CD4-positive, alpha-beta T cell treated with Interleukin-4 for 4 hours (primary cell): ENCODE measurements at regions not wholly inside any gene's neighbourhood (a gene's known extent, or its start where the extent isn't known, plus 50 kb on each side); places are given as distances from the start of the nearest gene placed in this dataset.
A peak's percentile ranks its signal among the peaks of the same experiment; 100 is the strongest.

ENCODE experiments used
- DNase-seq: peaks from one replicate; pipeline ENCODE4 v3.0.0-alpha.2; 2020

DNA sequence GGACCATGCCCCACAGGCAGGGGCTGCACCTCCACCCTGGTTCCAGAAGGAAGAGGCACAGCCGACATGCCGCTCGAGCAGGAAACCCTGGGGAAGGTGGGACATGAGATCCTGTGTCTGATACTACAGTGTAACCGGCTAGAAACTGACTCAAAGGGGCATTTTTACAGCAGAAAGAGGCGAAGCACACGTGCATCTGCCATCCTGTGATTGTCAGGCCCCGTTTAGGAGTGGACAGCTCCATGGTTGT is 62.7 kb downstream of the SIK1 start:
- no peak for DNase-seq

- no peak for DNase-seq
Measured at GRCh38 chr21:43363506-43364260, 63.2 kb downstream of the SIK1 start.

DNA sequence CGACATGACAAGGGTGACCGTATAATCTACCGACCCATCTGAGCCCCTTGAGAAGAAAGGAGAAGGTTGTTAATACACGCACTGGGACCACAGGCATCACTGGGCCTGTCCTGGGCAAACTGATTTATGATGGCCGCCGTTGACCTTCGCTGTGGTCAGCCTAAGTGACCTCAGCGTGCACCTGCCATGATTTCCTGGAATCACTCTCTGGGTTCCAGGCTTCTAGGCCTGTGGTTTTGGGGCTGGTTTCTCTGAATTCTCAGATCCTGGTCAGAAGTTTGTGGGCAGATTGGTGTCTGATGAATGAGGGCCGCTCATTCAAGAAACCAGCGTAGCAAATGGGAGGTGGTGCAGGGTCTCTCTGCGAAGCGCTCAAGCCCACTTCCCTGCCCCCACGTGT is 64.0 kb downstream of the SIK1 start:
- DNase-seq = no peak

DNA sequence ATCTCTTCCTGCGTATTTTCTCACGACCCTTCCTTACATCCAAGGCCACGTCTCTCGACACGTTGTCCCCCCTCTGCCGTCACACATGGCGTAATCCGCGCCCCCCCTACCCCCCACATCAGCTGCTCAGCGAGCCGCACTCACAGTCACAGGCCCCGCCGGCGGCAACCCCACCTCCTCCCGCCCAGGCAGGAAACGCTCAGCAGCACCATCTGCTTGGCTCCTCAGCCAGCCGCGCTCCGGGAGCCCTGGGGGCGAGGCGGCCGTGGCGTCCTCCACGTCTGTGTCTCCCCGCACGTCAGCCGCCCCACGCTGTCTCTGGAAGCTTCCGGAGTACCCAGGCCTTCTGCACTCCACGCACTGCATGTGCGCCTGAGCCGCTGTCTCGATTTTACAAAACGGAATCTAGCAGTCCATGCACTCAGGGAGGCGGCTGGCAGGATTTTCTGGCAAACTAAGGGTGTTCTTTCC is 64.6 kb downstream of the SIK1 start:
- peak; percentile 55 for DNase-seq

GRCh38 chr21:43361493-43362296 is 65.2 kb downstream of the SIK1 start:
- DNase-seq = peak; percentile 26

GRCh38 chr21:43361127-43361492 is 65.8 kb downstream of the SIK1 start:
- DNase-seq = no peak

DNA sequence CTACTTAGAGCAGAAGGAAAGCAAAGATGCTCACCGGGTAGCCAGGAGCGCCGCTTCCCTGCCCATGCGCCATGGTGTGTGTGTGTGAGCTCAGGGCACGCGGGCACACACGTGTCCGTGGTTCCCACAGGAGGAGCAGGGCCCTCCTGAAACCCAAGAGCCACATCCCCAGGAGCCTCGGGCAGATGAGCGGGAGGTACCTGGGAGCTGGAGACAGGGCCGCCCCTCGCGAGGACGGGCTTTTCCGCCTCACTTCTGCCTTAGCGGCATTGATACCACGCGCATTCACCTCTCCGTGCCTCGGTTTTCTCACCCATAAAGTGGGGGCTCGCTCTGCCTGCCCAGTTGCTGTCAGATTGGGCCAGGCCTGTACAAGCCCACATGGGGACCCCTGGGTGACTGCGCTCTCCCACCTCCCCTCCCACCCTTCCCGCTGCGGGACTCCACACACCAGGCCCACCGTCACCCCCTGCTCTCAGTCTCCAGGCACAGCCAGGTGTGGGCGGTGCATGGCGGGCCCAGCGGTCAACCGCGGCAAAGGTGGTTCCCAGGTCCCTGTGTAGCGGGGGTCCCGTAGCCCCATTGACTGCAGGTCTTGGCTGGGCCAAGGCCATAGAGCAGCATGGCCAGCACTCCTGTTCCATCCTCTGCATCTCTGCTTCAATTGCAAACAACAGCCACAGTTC is 66.3 kb downstream of the SIK1 start:
- DNase-seq = no peak

GRCh38 chr21:43358940-43359822 is 67.8 kb downstream of the SIK1 start:
- no peak for DNase-seq

DNA sequence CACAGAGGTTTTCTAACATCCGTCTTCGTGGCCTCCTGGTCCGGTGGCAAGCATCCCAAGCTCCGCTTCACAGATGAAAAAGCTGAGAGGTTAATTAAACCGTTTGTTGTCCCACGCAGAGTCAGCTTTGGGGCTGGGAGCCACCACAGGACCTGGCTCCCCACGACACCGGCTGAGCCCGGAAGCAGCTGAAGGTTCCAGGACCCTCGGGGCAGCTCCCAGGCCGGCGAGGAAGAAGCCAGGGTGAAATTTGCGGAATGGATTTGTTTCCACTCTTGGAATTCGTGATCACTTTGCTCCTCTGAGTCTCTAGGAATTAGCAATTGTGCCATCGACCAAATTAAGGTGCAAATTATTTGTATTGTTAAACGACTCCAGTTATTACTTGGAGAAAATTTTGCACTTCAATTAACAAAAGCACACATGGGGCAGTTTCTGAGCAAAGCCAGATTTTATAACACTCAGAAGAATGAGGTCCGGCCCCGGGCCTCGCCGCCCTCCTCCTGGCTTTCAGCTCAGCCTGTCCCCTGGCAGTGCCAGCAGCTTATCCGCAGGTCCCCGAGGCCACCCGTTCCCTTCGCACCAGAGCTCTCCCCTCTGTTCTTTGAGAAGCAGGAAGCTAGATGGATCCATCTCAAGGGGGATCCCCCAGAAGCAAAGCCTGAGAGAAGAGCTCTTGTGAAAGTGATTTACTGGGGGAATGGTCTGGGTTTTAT is 69.1 kb downstream of the SIK1 start:
- no peak for DNase-seq

DNA sequence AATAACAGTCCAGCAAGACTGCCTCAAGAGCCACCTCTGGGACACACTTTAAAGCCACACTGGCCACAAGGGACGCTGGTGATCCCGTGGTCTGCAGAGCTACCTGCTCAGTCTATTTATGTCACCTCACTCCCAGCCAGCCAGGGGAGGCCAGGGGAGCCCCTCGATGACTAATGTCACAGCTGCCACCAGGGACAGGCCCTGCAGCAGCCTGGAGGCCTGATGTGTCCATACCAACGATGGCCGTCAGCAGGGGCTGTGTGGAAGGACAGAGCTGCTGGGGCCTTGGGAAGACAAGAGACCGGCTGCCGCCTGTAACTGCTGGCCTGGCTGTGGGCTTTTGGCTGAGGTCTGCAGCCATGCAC is 71.0 kb downstream of the SIK1 start:
- DNase-seq = no peak

DNA sequence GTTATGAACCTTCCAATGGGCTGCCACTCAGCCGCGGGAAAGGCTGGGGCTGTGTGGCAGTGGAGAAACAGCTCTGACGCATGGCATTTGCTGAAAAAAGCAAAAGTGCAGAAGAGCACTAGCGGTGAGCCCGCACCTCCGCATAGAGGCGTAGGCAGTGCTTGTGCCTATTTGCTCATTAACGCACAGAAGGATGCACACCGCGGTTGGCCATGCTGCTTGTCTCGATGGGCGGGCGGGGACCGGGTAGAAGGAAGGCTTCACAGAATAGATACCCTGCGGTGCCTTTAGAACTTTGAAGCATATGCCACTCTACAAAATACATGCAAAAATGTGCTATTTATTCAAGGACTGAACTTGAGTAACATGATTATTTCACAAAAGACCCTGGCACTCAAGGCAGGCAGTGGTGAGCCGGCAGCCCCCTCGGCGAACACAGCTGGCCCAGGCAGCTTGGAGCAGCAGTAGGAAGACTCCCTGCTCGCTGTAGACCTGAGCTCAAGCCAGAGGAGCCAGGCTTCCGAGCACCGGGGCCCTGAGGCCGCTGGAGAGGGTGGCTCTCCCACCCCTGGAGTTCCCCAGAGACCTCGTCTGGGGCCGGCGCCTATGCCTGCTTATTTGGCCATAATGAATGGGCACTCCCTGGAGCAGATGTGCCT is 71.5 kb downstream of the SIK1 start:
- no peak for DNase-seq

GRCh38 chr21:43354666-43355065 is 72.3 kb downstream of the SIK1 start:
- no peak for DNase-seq

GRCh38 chr21:43354026-43354420 is 72.9 kb downstream of the SIK1 start:
- no peak for DNase-seq

GRCh38 chr21:43353282-43354025 is 73.5 kb downstream of the SIK1 start:
- no peak for DNase-seq

GRCh38 chr21:43352568-43353281 is 74.2 kb downstream of the SIK1 start:
- peak; percentile 26 for DNase-seq

GRCh38 chr21:43352154-43352537 is 74.8 kb downstream of the SIK1 start:
- no peak for DNase-seq

DNA sequence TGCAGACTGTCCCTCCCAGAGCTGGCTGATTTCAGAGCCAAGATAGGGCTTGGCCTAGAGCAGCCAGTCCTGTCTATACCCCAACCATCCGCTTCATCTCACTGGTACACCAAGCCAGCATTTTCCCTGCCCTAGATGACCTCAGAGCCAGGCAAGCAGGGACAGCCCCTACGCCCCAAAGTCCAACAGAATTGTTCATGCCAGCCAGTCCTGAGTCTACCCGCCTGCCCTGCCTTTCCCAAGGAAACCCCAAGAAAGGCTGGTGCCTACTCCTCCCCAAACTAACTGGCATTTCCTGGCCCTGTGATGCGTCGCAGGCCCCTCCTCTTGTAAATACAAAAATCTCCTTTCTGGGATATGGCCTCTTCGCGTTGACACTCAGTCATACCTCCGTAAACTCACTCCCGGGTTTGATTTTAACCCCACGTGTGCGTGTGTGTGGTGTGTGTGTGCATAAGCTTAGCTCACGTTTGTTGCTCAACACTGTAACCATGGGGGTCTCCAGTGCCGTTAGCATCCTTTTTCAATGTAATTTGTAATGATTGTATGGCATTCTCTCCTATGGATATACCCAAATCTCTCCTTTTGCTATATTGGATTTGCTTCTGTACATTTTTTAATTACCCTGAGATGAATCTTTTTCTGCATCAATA is 75.3 kb downstream of the SIK1 start:
- no peak for DNase-seq

DNA sequence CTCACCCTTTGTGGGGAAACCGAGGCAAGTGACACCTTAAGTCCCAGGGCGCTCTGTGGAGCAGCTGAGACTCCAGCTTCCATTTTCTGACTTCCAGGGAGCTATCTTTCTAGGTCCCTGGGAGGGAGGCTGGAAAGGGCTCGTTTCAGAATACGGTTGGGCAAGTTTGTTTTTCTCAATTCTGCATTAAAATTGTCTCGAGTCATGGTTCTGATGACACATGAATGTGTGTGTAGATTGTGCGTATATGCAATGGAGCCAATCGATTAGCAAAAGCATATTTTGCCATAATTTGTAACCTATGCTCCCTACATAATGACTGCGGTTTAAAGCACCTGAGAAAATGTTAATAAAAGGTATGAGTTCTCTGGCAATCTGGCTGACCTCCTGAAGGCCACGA is 77.3 kb downstream of the SIK1 start:
- no peak for DNase-seq

- DNase-seq = no peak
Measured at GRCh38 chr21:43348801-43349261, 78.1 kb downstream of the SIK1 start.
